ENCODE measurements at regions not wholly inside any gene's neighbourhood (a gene's known extent, or its start where the extent isn't known, plus 50 kb on each side); places are given as distances from the start of the nearest gene placed in this dataset.

DNA sequence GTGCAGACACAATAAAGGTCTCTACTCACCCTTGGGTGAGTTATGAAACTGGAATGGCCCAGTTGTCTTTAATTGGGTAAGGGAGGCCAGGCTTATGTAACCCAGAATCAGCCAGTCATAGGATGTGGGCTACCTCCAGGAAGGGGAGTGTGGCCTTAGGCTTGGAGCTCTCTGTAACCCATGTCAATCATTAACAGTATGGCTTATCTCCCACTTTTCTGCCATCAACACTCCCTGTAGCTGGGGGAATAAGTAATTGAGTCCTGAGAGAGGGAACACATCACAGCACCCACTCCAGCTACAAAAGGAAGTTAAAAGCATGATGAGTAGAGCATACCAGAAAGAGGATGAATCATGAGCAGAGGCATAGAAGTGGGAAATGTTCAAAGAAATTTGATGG lies 327.0 kb upstream of the DUSP10 start:
- TF ChIP-seq, protein P1, sequence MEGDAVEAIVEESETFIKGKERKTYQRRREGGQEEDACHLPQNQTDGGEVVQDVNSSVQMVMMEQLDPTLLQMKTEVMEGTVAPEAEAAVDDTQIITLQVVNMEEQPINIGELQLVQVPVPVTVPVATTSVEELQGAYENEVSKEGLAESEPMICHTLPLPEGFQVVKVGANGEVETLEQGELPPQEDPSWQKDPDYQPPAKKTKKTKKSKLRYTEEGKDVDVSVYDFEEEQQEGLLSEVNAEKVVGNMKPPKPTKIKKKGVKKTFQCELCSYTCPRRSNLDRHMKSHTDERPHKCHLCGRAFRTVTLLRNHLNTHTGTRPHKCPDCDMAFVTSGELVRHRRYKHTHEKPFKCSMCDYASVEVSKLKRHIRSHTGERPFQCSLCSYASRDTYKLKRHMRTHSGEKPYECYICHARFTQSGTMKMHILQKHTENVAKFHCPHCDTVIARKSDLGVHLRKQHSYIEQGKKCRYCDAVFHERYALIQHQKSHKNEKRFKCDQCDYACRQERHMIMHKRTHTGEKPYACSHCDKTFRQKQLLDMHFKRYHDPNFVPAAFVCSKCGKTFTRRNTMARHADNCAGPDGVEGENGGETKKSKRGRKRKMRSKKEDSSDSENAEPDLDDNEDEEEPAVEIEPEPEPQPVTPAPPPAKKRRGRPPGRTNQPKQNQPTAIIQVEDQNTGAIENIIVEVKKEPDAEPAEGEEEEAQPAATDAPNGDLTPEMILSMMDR (conservative IDR thresholded peaks at IDR 0.05; ENCODE audit: low read depth, low read length): no peak
- TF ChIP-seq EZH2phosphoT487 (IDR thresholded peaks at IDR 0.05; ENCODE audit: borderline replicate concordance, low read length) (no peak), EZH2 (IDR thresholded peaks at IDR 0.05; ENCODE audit: low read length, unreplicated experiment) (no peak)

Measured in PC-3 (cell line).